Liver (tissue), 3 donors: ENCODE measurements at regions not wholly inside any gene's neighbourhood (a gene's known extent, or its start where the extent isn't known, plus 50 kb on each side); places are given as distances from the start of the nearest gene placed in this dataset.

ENCODE experiments used
- EGR1 ChIP-seq, 2 donors: IDR thresholded peaks; 2 replicates each; pipeline ENCODE4 v1.6.1; 2016 to 2018; ENCODE audit warnings: antibody characterized with exemption in 2 of 2, low read depth in 2 of 2
- GABPA ChIP-seq, 2 donors: IDR thresholded peaks in 1 of 2; conservative IDR thresholded peaks in 1 of 2; 2 replicates each; pipeline ENCODE4 v1.6.1; 2016; ENCODE audit warnings: antibody characterized with exemption in 2 of 2, mild to moderate bottlenecking in 1 of 2, moderate library complexity in 1 of 2
- HNF4A ChIP-seq, 2 donors: conservative IDR thresholded peaks; 2 replicates each; pipeline ENCODE4 v1.6.1; 2016; ENCODE audit warnings: antibody characterized with exemption in 2 of 2, mild to moderate bottlenecking in 2 of 2
- HNF4G ChIP-seq: IDR thresholded peaks from 2 replicates; pipeline ENCODE4 v1.6.1; 2016; ENCODE audit warnings: antibody characterized with exemption
- JUND ChIP-seq, 2 donors: IDR thresholded peaks; 2 replicates each; pipeline ENCODE4 v1.6.1; 2016; ENCODE audit warnings: antibody characterized with exemption in 2 of 2
- NR2F2 ChIP-seq: IDR thresholded peaks from 2 replicates; pipeline ENCODE4 v1.6.1; 2016; ENCODE audit warnings: antibody characterized with exemption
- RAD21 ChIP-seq, 2 donors: IDR thresholded peaks; 2 replicates each; pipeline ENCODE4 v1.6.1; 2016; ENCODE audit warnings: antibody characterized with exemption in 2 of 2, mild to moderate bottlenecking in 2 of 2
- SP1 ChIP-seq: IDR thresholded peaks from 2 replicates; pipeline ENCODE4 v1.6.1; 2018; ENCODE audit warnings: antibody characterized with exemption, mild to moderate bottlenecking
- TAF1 ChIP-seq: conservative IDR thresholded peaks from 2 replicates; pipeline ENCODE4 v1.6.1; 2016; ENCODE audit warnings: antibody characterized with exemption, mild to moderate bottlenecking
- YY1 ChIP-seq: IDR thresholded peaks from 2 replicates; pipeline ENCODE4 v1.6.1; 2016; ENCODE audit warnings: antibody characterized with exemption, mild to moderate bottlenecking
- TF ChIP-seq, protein P1 (sequence below): fragments of 150-350 bp; IDR thresholded peaks from 2 replicates; pipeline ENCODE4 v1.5.1; 2017; ENCODE audit warnings: improper control_type of control experiment, low read depth, low read length; ENCODE audit not compliant: missing input control
- TF ChIP-seq, protein P2 (sequence below): IDR thresholded peaks from 2 replicates; pipeline ENCODE4 v1.6.1; 2016; ENCODE audit warnings: antibody characterized with exemption
- TF ChIP-seq, protein P3 (sequence below): IDR thresholded peaks from 2 replicates; pipeline ENCODE4 v1.6.1; 2016; ENCODE audit warnings: antibody characterized with exemption
- TF ChIP-seq, protein P4 (sequence below): IDR thresholded peaks from 2 replicates; pipeline ENCODE4 v1.6.1; 2016; ENCODE audit warnings: antibody characterized with exemption, mild to moderate bottlenecking
- donor health status: healthy.
- donor health status: healthy.

DNA sequence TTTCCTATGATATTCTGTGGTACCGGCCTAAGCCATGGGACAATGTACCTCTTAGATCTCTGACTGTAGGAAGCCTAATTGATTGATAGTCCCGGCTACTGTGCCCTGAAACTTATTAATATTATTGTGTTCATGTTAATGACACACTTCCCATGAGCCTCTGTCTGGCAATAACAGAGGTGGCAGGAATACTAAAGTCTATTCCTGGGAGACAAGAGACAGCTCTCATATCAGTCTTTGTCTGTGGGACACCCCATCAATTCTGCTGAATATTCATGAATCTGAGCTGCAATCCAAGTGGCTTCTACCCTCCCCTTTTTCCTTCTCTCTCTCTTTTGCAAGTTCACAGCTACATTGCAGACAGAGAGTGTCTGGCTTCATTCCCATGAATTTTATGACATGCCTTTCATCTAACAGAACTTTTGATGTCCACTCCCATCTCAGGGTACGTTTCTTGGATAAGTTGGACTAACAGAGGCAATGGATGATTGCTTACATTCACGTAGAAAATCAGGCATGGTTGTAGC, 907.5 kb downstream of the ZPLD1 start:
- TF ChIP-seq, protein P1, sequence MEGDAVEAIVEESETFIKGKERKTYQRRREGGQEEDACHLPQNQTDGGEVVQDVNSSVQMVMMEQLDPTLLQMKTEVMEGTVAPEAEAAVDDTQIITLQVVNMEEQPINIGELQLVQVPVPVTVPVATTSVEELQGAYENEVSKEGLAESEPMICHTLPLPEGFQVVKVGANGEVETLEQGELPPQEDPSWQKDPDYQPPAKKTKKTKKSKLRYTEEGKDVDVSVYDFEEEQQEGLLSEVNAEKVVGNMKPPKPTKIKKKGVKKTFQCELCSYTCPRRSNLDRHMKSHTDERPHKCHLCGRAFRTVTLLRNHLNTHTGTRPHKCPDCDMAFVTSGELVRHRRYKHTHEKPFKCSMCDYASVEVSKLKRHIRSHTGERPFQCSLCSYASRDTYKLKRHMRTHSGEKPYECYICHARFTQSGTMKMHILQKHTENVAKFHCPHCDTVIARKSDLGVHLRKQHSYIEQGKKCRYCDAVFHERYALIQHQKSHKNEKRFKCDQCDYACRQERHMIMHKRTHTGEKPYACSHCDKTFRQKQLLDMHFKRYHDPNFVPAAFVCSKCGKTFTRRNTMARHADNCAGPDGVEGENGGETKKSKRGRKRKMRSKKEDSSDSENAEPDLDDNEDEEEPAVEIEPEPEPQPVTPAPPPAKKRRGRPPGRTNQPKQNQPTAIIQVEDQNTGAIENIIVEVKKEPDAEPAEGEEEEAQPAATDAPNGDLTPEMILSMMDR, result no peak
- TF ChIP-seq SP1 (no peak), JUND (IDR thresholded peaks at IDR 0.05) (no peak), EGR1 (IDR thresholded peaks at IDR 0.05; ENCODE audit: low read depth in 2 of 2) (no peak), TAF1 (no peak), YY1 (no peak), HNF4G (no peak), RAD21 (IDR thresholded peaks at IDR 0.05) (no peak), HNF4A (conservative IDR thresholded peaks at IDR 0.05) (no peak), GABPA (IDR thresholded peaks at IDR 0.05 in 1 of 2, conservative IDR thresholded peaks at IDR 0.05 in 1 of 2) (no peak), NR2F2 (no peak)
- TF ChIP-seq, protein P2, sequence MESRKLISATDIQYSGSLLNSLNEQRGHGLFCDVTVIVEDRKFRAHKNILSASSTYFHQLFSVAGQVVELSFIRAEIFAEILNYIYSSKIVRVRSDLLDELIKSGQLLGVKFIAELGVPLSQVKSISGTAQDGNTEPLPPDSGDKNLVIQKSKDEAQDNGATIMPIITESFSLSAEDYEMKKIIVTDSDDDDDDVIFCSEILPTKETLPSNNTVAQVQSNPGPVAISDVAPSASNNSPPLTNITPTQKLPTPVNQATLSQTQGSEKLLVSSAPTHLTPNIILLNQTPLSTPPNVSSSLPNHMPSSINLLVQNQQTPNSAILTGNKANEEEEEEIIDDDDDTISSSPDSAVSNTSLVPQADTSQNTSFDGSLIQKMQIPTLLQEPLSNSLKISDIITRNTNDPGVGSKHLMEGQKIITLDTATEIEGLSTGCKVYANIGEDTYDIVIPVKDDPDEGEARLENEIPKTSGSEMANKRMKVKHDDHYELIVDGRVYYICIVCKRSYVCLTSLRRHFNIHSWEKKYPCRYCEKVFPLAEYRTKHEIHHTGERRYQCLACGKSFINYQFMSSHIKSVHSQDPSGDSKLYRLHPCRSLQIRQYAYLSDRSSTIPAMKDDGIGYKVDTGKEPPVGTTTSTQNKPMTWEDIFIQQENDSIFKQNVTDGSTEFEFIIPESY, result no peak
- TF ChIP-seq, protein P3, sequence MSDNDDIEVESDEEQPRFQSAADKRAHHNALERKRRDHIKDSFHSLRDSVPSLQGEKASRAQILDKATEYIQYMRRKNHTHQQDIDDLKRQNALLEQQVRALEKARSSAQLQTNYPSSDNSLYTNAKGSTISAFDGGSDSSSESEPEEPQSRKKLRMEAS, result no peak
- TF ChIP-seq, protein P4, sequence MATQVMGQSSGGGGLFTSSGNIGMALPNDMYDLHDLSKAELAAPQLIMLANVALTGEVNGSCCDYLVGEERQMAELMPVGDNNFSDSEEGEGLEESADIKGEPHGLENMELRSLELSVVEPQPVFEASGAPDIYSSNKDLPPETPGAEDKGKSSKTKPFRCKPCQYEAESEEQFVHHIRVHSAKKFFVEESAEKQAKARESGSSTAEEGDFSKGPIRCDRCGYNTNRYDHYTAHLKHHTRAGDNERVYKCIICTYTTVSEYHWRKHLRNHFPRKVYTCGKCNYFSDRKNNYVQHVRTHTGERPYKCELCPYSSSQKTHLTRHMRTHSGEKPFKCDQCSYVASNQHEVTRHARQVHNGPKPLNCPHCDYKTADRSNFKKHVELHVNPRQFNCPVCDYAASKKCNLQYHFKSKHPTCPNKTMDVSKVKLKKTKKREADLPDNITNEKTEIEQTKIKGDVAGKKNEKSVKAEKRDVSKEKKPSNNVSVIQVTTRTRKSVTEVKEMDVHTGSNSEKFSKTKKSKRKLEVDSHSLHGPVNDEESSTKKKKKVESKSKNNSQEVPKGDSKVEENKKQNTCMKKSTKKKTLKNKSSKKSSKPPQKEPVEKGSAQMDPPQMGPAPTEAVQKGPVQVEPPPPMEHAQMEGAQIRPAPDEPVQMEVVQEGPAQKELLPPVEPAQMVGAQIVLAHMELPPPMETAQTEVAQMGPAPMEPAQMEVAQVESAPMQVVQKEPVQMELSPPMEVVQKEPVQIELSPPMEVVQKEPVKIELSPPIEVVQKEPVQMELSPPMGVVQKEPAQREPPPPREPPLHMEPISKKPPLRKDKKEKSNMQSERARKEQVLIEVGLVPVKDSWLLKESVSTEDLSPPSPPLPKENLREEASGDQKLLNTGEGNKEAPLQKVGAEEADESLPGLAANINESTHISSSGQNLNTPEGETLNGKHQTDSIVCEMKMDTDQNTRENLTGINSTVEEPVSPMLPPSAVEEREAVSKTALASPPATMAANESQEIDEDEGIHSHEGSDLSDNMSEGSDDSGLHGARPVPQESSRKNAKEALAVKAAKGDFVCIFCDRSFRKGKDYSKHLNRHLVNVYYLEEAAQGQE, result no peak
